Astrocyte of the spinal cord (primary cell): ENCODE measurements at regions not wholly inside any gene's neighbourhood (a gene's known extent, or its start where the extent isn't known, plus 50 kb on each side); places are given as distances from the start of the nearest gene placed in this dataset.
"Not testable (repeated sequence)": the region's sequence is repeated elsewhere in the genome, so short reads cannot be mapped to it uniquely, and the experiment has no call there.

Experiments
- DNase-seq: peaks from one replicate; pipeline ENCODE4 v3.0.0; 2011; ENCODE audit warnings: low read depth, low spot score
- H3K4me3 ChIP-seq: 2 replicates; pipeline ENCODE4 v1.5.1; 2011; ENCODE audit warnings: low read depth, mild to moderate bottlenecking, low read length, moderate library complexity
- CTCF ChIP-seq: IDR thresholded peaks from 2 replicates; pipeline ENCODE4 v1.5.1; 2012; ENCODE audit warnings: low read depth, mild to moderate bottlenecking, low read length, inconsistent platforms
- in situ Hi-C: cut with HindIII; loops from 2 replicates; pipeline ENCODE4 v1.10.0; 2017; ENCODE audit warnings: low sequenced_read_pairs

DNA sequence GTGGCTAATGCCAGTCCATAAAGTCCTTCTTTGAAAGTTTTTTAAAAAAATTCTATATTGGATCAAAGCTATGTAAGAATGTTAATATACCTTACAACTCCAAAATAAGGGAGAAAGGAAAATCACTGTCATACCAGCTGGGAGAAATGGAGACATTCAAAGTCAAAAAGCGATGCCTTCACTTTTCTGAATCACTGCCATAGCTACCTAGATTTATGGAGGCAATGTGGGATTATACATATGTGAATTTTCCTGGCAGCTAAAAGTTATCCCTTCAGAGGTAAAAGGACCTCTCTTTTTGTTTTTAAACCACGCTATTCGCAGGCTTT lies 59.6 kb upstream of the PDE3B start:
- DNase-seq: no peak
- no peak overlapping the region for H3K4me3 ChIP-seq
- TF ChIP-seq CTCF: no peak
- in situ Hi-C loops: no loop called here

DNA sequence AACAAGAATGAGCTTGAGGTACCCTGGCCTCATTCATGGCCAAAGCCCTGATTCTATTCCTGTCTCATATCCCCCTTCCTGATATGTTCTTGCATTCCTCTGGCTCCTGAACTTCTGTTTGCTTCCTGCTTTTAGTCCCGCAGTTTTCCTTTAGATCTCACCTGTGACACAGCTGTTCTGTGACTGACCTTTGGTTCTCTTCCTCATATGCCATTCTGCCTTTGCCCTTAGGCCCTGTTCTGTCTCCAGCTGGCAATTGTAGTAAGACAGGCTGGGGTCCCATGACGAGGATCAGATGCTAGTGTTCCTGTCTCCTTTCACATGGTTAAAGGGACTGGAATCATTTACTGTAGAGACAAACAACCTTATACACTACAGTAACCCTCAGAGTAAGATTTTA lies 59.0 kb upstream of the PDE3B start:
- in situ Hi-C loops: no loop called here
- H3K4me3 ChIP-seq: no peak overlapping the region
- TF ChIP-seq CTCF: no peak
- no peak for DNase-seq

DNA sequence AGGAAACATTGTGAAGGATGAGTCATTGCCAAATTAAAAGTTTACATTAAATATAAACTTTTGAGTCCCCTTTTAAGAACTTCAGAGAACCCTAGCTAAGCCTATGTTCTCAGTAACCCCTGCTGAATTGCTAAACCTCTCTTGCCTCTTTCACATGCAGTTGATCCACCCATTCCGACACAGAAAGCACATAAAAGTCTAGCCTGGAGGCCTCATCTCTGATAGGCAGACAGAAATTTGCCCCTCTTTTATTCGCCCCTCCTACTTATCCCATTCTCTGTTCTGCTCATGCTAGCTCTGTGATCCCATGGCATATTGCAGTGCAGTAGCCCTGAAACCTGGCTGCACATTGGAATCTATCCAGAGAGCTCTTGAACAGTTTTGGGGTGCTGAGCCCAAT lies 58.2 kb upstream of the PDE3B start:
- TF ChIP-seq CTCF: no peak
- in situ Hi-C loops: no loop called here
- no peak for DNase-seq
- no peak overlapping the region for H3K4me3 ChIP-seq

GRCh38 chr11:14587258-14587657 lies 56.3 kb upstream of the PDE3B start:
- no peak overlapping the region for H3K4me3 ChIP-seq
- in situ Hi-C loops: no loop called here
- DNase-seq: no peak
- TF ChIP-seq CTCF: no peak

GRCh38 chr11:14588681-14589080 lies 54.9 kb upstream of the PDE3B start:
- TF ChIP-seq CTCF: no peak
- DNase-seq: no peak
- H3K4me3 ChIP-seq: no peak overlapping the region
- in situ Hi-C loops: no loop called here

GRCh38 chr11:14589421-14589820 lies 54.2 kb upstream of the PDE3B start:
- no peak for DNase-seq
- in situ Hi-C loops: no loop called here
- no peak overlapping the region for H3K4me3 ChIP-seq
- TF ChIP-seq CTCF: no peak

GRCh38 chr11:14591046-14591445 lies 52.6 kb upstream of the PDE3B start:
- in situ Hi-C loops, H3K4me3 ChIP-seq, DNase-seq: not testable (repeated sequence)
